A549 (cell line): ENCODE measurements at regions not wholly inside any gene's neighbourhood (a gene's known extent, or its start where the extent isn't known, plus 50 kb on each side); places are given as distances from the start of the nearest gene placed in this dataset.

Experiments
- ATAC-seq, 2 experiments: fragments of 200-7000 bp in 1 of 2; fragments of >200 bp in 1 of 2; cut with Nextera tagmentation in 1 of 2; cut with Tn5 transposase in 1 of 2; 3 replicates each; pipeline versions ENCODE4 v1.8.0 to v1.9.1; 2018 to 2020; ENCODE audit warnings: mild to moderate bottlenecking in 1 of 2, moderate library complexity in 1 of 2
- CTCF ChIA-PET: fragments of 300-600 bp; sonication (Branson Sonifier 250); formaldehyde crosslinking; extraction: SDS; loops from one replicate; lab custom pipeline; 2021; ENCODE audit warnings: antibody characterized with exemption, inconsistent platforms; lab: Yijun Ruan, JAX
- POLR2A ChIA-PET: fragments of 350-600 bp; formaldehyde crosslinking; extraction: SDS; loops from one replicate; lab custom pipeline; 2021; ENCODE audit warnings: antibody characterized with exemption, inconsistent platforms; lab: Yijun Ruan, JAX
- DNase-seq, 2 experiments: peaks; one replicate each; pipeline versions ENCODE4 v3.0.0 to v3.0.0-alpha.2; 2011 to 2016; ENCODE audit warnings: low read depth in 1 of 2, low spot score in 1 of 2
- FAIRE-seq: peaks from 2 replicates; lab custom pipeline; 2011; peaks lifted over from hg19 to GRCh38; lab: Jason Lieb, UNC
- H3K27ac ChIP-seq, 2 experiments: fragments of >200 bp; sonication (Bioruptor Twin); formaldehyde crosslinking; 3 replicates each; pipeline ENCODE4 v1.5.1; 2016 to 2017
- H3K4me1 ChIP-seq: fragments of >200 bp; sonication (Bioruptor Twin); formaldehyde crosslinking; 3 replicates; pipeline ENCODE4 v1.6.1; 2016
- H3K4me2 ChIP-seq: fragments of >200 bp; sonication (Bioruptor Twin); formaldehyde crosslinking; 3 replicates; pipeline ENCODE4 v1.6.1; 2016
- H3K4me3 ChIP-seq: fragments of >200 bp; sonication (Bioruptor Twin); formaldehyde crosslinking; 3 replicates; pipeline ENCODE4 v1.5.1; 2016
- H3K9me3 ChIP-seq: fragments of >200 bp; sonication (Bioruptor Twin); formaldehyde crosslinking; 3 replicates; pipeline ENCODE4 v1.6.1; 2016
- CEBPB ChIP-seq, 2 experiments: fragments of >200 bp in 1 of 2; sonication (Bioruptor Twin) in 1 of 2; formaldehyde crosslinking in 1 of 2; IDR thresholded peaks; 2 replicates each; pipeline ENCODE4 v1.6.1; 2012 to 2016
- CHD2 ChIP-seq: fragments of 150-350 bp; IDR thresholded peaks from 2 replicates; pipeline ENCODE4 v1.6.1; 2014; ENCODE audit warnings: low read length; ENCODE audit not compliant: partially characterized antibody
- CHD4 ChIP-seq: fragments of 200-600 bp; sonication (generic); IDR thresholded peaks from 2 replicates; pipeline ENCODE4 v1.6.1; 2016; ENCODE audit warnings: antibody characterized with exemption, mild to moderate bottlenecking, borderline replicate concordance
- E2F6 ChIP-seq: IDR thresholded peaks from 2 replicates; pipeline ENCODE4 v1.6.1; 2012; ENCODE audit warnings: low read depth, borderline replicate concordance
- EHF ChIP-seq: fragments of 250-450 bp; sonication (Bioruptor Pico); IDR thresholded peaks from 2 replicates; pipeline ENCODE4 v1.5.0; 2020; ENCODE audit warnings: mild to moderate bottlenecking
- ELK1 ChIP-seq: fragments of 150-350 bp; IDR thresholded peaks from 2 replicates; pipeline ENCODE4 v1.6.1; 2014; ENCODE audit warnings: low read depth, mild to moderate bottlenecking, low read length
- EP300 ChIP-seq, 2 experiments: fragments of >200 bp; sonication (Bioruptor Twin); formaldehyde crosslinking; IDR thresholded peaks; 2 replicates in 1 of 2; 3 replicates in 1 of 2; pipeline ENCODE4 v1.6.1; 2016 to 2017
- FOXS1 ChIP-seq: fragments of 250-450 bp; sonication (Bioruptor Pico); IDR thresholded peaks from 2 replicates; pipeline ENCODE4 v1.5.0; 2020; ENCODE audit warnings: mild to moderate bottlenecking, moderate library complexity
- GATA3 ChIP-seq: IDR thresholded peaks from 2 replicates; pipeline ENCODE4 v1.6.1; 2012; ENCODE audit warnings: borderline replicate concordance
- HEYL ChIP-seq: fragments of 250-450 bp; sonication (Bioruptor Pico); IDR thresholded peaks from 2 replicates; pipeline ENCODE4 v1.8.0; 2021; ENCODE audit warnings: mild to moderate bottlenecking, moderate library complexity
- HOXB13 ChIP-seq: fragments of 250-450 bp; sonication (Bioruptor Pico); IDR thresholded peaks from 2 replicates; pipeline ENCODE4 v1.5.0; 2020; ENCODE audit warnings: low read depth, mild to moderate bottlenecking, moderate library complexity
- HOXB5 ChIP-seq: fragments of 250-450 bp; sonication (Bioruptor Pico); IDR thresholded peaks from 2 replicates; pipeline ENCODE4 v1.5.0; 2020; ENCODE audit warnings: mild to moderate bottlenecking, moderate library complexity
- JUN ChIP-seq, 2 experiments: fragments of >200 bp; sonication (Bioruptor Twin); formaldehyde crosslinking; IDR thresholded peaks; 2 replicates in 1 of 2; 3 replicates in 1 of 2; pipeline ENCODE4 v1.6.1; 2016 to 2017
- JUNB ChIP-seq: fragments of >200 bp; sonication (Bioruptor Twin); formaldehyde crosslinking; IDR thresholded peaks from 2 replicates; pipeline ENCODE4 v1.6.1; 2016
- MAFK ChIP-seq: fragments of 450-650 bp; IDR thresholded peaks from 2 replicates; pipeline ENCODE4 v1.6.1; 2014; ENCODE audit not compliant: partially characterized antibody
- MAX ChIP-seq: IDR thresholded peaks from 2 replicates; pipeline ENCODE4 v1.6.1; 2012
- NFE2L2 ChIP-seq: fragments of 150-350 bp; conservative IDR thresholded peaks from 2 replicates; pipeline ENCODE4 v1.6.1; 2014; ENCODE audit warnings: low read length
- RARB ChIP-seq: fragments of 250-450 bp; sonication (Bioruptor Pico); IDR thresholded peaks from 2 replicates; pipeline ENCODE4 v1.8.0; 2021; ENCODE audit warnings: mild to moderate bottlenecking, moderate library complexity
- REST ChIP-seq: fragments of 200-600 bp; sonication (generic); IDR thresholded peaks from 2 replicates; pipeline ENCODE4 v1.6.1; 2016; ENCODE audit warnings: antibody characterized with exemption, mild to moderate bottlenecking, moderate library complexity
- SMC3 ChIP-seq: fragments of >200 bp; sonication (Bioruptor Twin); formaldehyde crosslinking; IDR thresholded peaks from 3 replicates; pipeline ENCODE4 v1.6.1; 2018; ENCODE audit warnings: inconsistent platforms
- SREBF2 ChIP-seq: fragments of 450-650 bp; IDR thresholded peaks from 2 replicates; pipeline ENCODE4 v1.6.1; 2014; ENCODE audit warnings: mild to moderate bottlenecking, moderate library complexity
- TFCP2L1 ChIP-seq: fragments of 250-450 bp; sonication (Bioruptor Pico); IDR thresholded peaks from 2 replicates; pipeline ENCODE4 v1.5.0; 2021; ENCODE audit warnings: mild to moderate bottlenecking
- TP53 ChIP-seq: fragments of 250-450 bp; sonication (Bioruptor Pico); IDR thresholded peaks from 2 replicates; pipeline ENCODE4 v1.5.0; 2021; ENCODE audit warnings: mild to moderate bottlenecking, moderate library complexity
- USF2 ChIP-seq: fragments of 450-650 bp; IDR thresholded peaks from 2 replicates; pipeline ENCODE4 v1.6.1; 2014; ENCODE audit warnings: antibody characterized with exemption
- WGBS: methylation state at CpG from one replicate; pipeline ENCODE4 v1.1.6; 2017; ENCODE audit errors: missing lambda C conversion rate; 5-methylcytosine and 5-hydroxymethylcytosine counted together

GRCh38 chr1:164472841-164473240 lies 86.1 kb upstream of the PBX1 start:
- no peak for TF ChIP-seq USF2
- no peak for TF ChIP-seq HEYL (CRISPR knock-in tag)
- TF ChIP-seq REST: no peak
- TF ChIP-seq CHD2: no peak
- TF ChIP-seq ELK1: no peak
- TF ChIP-seq CHD4: no peak
- TF ChIP-seq GATA3: no peak
- TF ChIP-seq NFE2L2: no peak
- TF ChIP-seq JUN (IDR thresholded peaks at IDR 0.05): no peak
- no peak for TF ChIP-seq HOXB5 (CRISPR knock-in tag)
- no peak for TF ChIP-seq TP53 (CRISPR knock-in tag)
- no peak for TF ChIP-seq EP300 (IDR thresholded peaks at IDR 0.05)
- FAIRE-seq (no peak), ATAC-seq (no peak), DNase-seq (no peak)
- 20% methylated on average over 1 of the region's 1 CpG for WGBS
- H3K9me3 ChIP-seq: no peaks in the 10 kb centered on the region; the same call in 2 of the 3 replicates
- POLR2A ChIA-PET: no interaction called here
- no peak overlapping the region for H3K4me3 ChIP-seq
- CTCF ChIA-PET: no interaction called here
- H3K27ac ChIP-seq: no peak overlapping the region
- no peak overlapping the region for H3K4me2 ChIP-seq
- no peaks in the 10 kb centered on the region for H3K4me1 ChIP-seq

GRCh38 chr1:164473544-164473943 lies 85.4 kb upstream of the PBX1 start:
- POLR2A ChIA-PET: no interaction called here
- no peak for FAIRE-seq

More at GRCh38 chr1:164473544-164473943, 85.4 kb upstream of the PBX1 start:
- no peak overlapping the region for H3K27ac ChIP-seq
- TF ChIP-seq TFCP2L1 (no peak), HOXB5 (CRISPR knock-in tag) (no peak), SMC3 (no peak), NFE2L2 (no peak), HEYL (CRISPR knock-in tag) (no peak), JUNB (no peak), EHF (CRISPR knock-in tag) (no peak), RARB (CRISPR knock-in tag) (no peak), TP53 (CRISPR knock-in tag) (no peak), MAX (no peak), CEBPB (IDR thresholded peaks at IDR 0.05) (no peak), MAFK (no peak), FOXS1 (CRISPR knock-in tag) (no peak), SREBF2 (no peak), HOXB13 (no peak), E2F6 (no peak), JUN (IDR thresholded peaks at IDR 0.05) (no peak)
- TF ChIP-seq, all 56 proteins: peak for 0
- WGBS: 55% methylated on average over 3 of the region's 3 CpGs
- no peak for DNase-seq
- CTCF ChIA-PET: interaction anchor here (0.7 kb wide), 1 partner anchor 106 kb away, joined by 4 read pairs; no protein-coding TSS in a partner anchor
- Histone ChIP-seq H3K9me3 (no peaks in the 10 kb centered on the region), H3K4me2 (no peak overlapping the region), H3K4me1 (no peaks in the 10 kb centered on the region), H3K4me3 (no peak overlapping the region)
- no peak for ATAC-seq
